HEK293 (cell line): ENCODE measurements at regions not wholly inside any gene's neighbourhood (a gene's known extent, or its start where the extent isn't known, plus 50 kb on each side); places are given as distances from the start of the nearest gene placed in this dataset.

Source experiments
- CTCF ChIA-PET: fragments of 350-600 bp; formaldehyde crosslinking; extraction: SDS; loops from one replicate; lab custom pipeline; 2021; ENCODE audit warnings: antibody characterized with exemption; lab: Yijun Ruan, JAX
- POLR2A ChIA-PET: fragments of 300-600 bp; formaldehyde crosslinking; extraction: SDS; loops from one replicate; lab custom pipeline; 2020; ENCODE audit warnings: antibody characterized with exemption, inconsistent platforms; lab: Yijun Ruan, JAX
- H3K27ac ChIP-seq: fragments of 200-500 bp; sonication (Bioruptor generic); 2 replicates; pipeline ENCODE4 v1.5.1; 2014; ENCODE audit warnings: low read depth, low read length, control low read depth, inconsistent platforms; ENCODE audit errors: extremely low read depth
- H3K36me3 ChIP-seq, 2 experiments: fragments of 200-500 bp in 1 of 2; sonication (Bioruptor generic) in 1 of 2; 1 replicate in 1 of 2; 2 replicates in 1 of 2; pipeline ENCODE4 v1.5.1; 2014 to 2017; ENCODE audit warnings: inconsistent platforms in 2 of 2, low read length in 2 of 2; ENCODE audit not compliant: control insufficient read depth in 2 of 2, insufficient read depth in 1 of 2
- H3K4me1 ChIP-seq: fragments of 200-500 bp; sonication (Bioruptor generic); 2 replicates; pipeline ENCODE4 v1.5.1; 2014; ENCODE audit warnings: mild to moderate bottlenecking, low read length, inconsistent platforms; ENCODE audit not compliant: control insufficient read depth, insufficient read depth
- H3K4me3 ChIP-seq: 2 replicates; pipeline ENCODE4 v1.5.1; 2011; ENCODE audit warnings: low read depth, mild to moderate bottlenecking, control low read depth, low read length, moderate library complexity
- H3K9me3 ChIP-seq: fragments of 200-500 bp; sonication (Bioruptor generic); 2 replicates; pipeline ENCODE4 v1.5.1; 2014; ENCODE audit warnings: low read depth, low read length, inconsistent platforms; ENCODE audit not compliant: control insufficient read depth, insufficient read depth
- GLI4 ChIP-seq: fragments of 450-650 bp; formaldehyde crosslinking; IDR thresholded peaks from 2 replicates; pipeline ENCODE4 v1.5.1; 2016; ENCODE audit warnings: missing biosample characterization, missing genetic modification characterization
- WT1 ChIP-seq: fragments of 450-650 bp; formaldehyde crosslinking; IDR thresholded peaks from 2 replicates; pipeline ENCODE4 v1.5.1; 2016; ENCODE audit warnings: missing biosample characterization, missing genetic modification characterization
- YY2 ChIP-seq: fragments of 450-650 bp; formaldehyde crosslinking; IDR thresholded peaks from 2 replicates; pipeline ENCODE4 v1.5.1; 2016; ENCODE audit warnings: missing biosample characterization, missing genetic modification characterization
- ZFHX2 ChIP-seq: fragments of 450-650 bp; formaldehyde crosslinking; conservative IDR thresholded peaks from 2 replicates; pipeline ENCODE4 v1.5.1; 2016; ENCODE audit warnings: missing biosample characterization, missing genetic modification characterization
- ZNF114 ChIP-seq: fragments of 450-650 bp; formaldehyde crosslinking; IDR thresholded peaks from 2 replicates; pipeline ENCODE4 v1.5.0; 2017; ENCODE audit warnings: missing biosample characterization, missing genetic modification characterization
- ZNF138 ChIP-seq: fragments of 450-650 bp; formaldehyde crosslinking; IDR thresholded peaks from 2 replicates; pipeline ENCODE4 v1.5.1; 2016; ENCODE audit warnings: missing biosample characterization, missing genetic modification characterization, borderline replicate concordance
- ZNF157 ChIP-seq: fragments of 450-650 bp; formaldehyde crosslinking; IDR thresholded peaks from 2 replicates; pipeline ENCODE4 v1.5.1; 2016; ENCODE audit warnings: missing biosample characterization, missing genetic modification characterization
- ZNF239 ChIP-seq: fragments of 450-650 bp; formaldehyde crosslinking; IDR thresholded peaks from 2 replicates; pipeline ENCODE4 v1.5.1; 2016; ENCODE audit warnings: missing biosample characterization, missing genetic modification characterization
- ZNF391 ChIP-seq: fragments of 450-650 bp; formaldehyde crosslinking; IDR thresholded peaks from 2 replicates; pipeline ENCODE4 v1.5.1; 2016; ENCODE audit warnings: low read depth, missing biosample characterization, missing genetic modification characterization, borderline replicate concordance
- ZNF423 ChIP-seq: fragments of 450-650 bp; formaldehyde crosslinking; IDR thresholded peaks from 2 replicates; pipeline ENCODE4 v1.5.1; 2016; ENCODE audit warnings: missing biosample characterization, missing genetic modification characterization
- ZNF530 ChIP-seq: fragments of 450-650 bp; formaldehyde crosslinking; IDR thresholded peaks from 2 replicates; pipeline ENCODE4 v1.5.1; 2016; ENCODE audit warnings: low read depth, missing biosample characterization, missing genetic modification characterization
- ZNF558 ChIP-seq: fragments of 450-650 bp; formaldehyde crosslinking; IDR thresholded peaks from 2 replicates; pipeline ENCODE4 v1.5.1; 2016; ENCODE audit warnings: missing biosample characterization, missing genetic modification characterization
- ZNF596 ChIP-seq: fragments of 450-650 bp; IDR thresholded peaks from 2 replicates; pipeline ENCODE4 v1.5.0; 2018; ENCODE audit warnings: missing biosample characterization, mild to moderate bottlenecking, missing genetic modification characterization, moderate library complexity
- ZNF776 ChIP-seq: fragments of 450-650 bp; formaldehyde crosslinking; IDR thresholded peaks from 2 replicates; pipeline ENCODE4 v1.5.0; 2017; ENCODE audit warnings: missing biosample characterization, missing genetic modification characterization, borderline replicate concordance
- TF ChIP-seq, protein P1 (sequence below): fragments of 450-650 bp; formaldehyde crosslinking; IDR thresholded peaks from 2 replicates; pipeline ENCODE4 v1.5.1; 2016; ENCODE audit warnings: missing biosample characterization, missing genetic modification characterization, borderline replicate concordance
- TF ChIP-seq, protein P2 (sequence below): fragments of 450-650 bp; formaldehyde crosslinking; IDR thresholded peaks from 2 replicates; pipeline ENCODE4 v1.5.1; 2017; ENCODE audit warnings: missing biosample characterization, missing genetic modification characterization

DNA sequence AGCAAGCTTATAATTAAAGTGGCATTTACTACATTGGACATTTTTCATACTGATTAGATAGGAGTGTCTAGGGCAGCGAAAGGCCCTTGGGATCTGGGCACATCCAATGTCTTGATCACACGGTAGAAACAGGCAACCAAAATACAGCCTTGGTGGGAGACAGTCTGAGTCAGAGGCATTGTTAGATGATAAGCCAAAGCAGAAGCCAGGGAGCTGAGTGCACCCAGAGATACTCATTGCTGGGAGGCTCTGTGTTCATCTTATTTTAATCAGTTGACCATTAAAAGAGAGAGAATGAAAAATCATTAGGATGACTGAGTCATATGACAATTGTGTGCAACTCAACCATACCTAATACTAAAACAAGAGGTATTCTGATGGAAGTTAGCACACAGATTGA lies 109.5 kb downstream of the LCA5 start (continued):
- TF ChIP-seq ZNF157 (no peak), ZNF391 (tag by site-specific recombination) (no peak), WT1 (no peak), ZNF558 (no peak), ZNF114 (tag by site-specific recombination) (no peak), ZNF776 (no peak), GLI4 (tag by site-specific recombination) (no peak), ZNF239 (tag by site-specific recombination) (no peak), ZFHX2 (no peak)
- TF ChIP-seq, protein P1, sequence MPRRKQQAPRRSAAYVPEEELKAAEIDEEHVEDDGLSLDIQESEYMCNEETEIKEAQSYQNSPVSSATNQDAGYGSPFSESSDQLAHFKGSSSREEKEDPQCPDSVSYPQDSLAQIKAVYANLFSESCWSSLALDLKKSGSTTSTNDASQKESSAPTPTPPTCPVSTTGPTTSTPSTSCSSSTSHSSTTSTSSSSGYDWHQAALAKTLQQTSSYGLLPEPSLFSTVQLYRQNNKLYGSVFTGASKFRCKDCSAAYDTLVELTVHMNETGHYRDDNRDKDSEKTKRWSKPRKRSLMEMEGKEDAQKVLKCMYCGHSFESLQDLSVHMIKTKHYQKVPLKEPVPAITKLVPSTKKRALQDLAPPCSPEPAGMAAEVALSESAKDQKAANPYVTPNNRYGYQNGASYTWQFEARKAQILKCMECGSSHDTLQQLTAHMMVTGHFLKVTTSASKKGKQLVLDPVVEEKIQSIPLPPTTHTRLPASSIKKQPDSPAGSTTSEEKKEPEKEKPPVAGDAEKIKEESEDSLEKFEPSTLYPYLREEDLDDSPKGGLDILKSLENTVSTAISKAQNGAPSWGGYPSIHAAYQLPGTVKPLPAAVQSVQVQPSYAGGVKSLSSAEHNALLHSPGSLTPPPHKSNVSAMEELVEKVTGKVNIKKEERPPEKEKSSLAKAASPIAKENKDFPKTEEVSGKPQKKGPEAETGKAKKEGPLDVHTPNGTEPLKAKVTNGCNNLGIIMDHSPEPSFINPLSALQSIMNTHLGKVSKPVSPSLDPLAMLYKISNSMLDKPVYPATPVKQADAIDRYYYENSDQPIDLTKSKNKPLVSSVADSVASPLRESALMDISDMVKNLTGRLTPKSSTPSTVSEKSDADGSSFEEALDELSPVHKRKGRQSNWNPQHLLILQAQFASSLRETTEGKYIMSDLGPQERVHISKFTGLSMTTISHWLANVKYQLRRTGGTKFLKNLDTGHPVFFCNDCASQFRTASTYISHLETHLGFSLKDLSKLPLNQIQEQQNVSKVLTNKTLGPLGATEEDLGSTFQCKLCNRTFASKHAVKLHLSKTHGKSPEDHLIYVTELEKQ (tag by site-specific recombination): no peak

DNA sequence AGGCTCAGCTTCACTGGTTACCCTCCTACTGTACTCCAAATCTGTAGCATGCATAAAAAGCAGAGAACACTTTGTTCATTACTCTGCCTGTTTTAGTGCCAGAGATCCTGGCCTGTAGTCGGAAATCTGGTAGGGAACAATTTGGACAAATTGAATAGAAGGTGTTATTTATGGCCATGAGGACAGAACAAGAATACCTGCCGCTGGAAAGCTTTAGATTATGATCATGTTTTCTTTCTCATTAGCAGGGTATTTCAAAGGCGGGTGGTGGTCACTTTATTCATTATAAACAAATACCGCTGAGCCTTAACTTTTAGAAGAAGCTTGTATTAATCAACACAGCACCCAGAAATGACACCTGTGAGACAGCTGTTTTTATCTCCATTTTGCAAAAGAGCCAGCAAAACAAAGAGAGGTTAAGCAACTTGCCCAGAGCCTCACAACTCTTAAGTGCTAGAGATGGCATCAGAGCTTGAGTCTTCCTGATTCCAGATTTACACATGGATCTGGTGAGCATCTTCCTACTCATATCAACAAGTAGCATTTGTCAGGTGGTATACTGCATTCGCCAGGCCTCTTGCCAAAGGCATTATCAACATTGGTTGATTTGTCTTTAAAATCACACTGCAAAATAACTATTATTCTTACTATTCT lies 110.5 kb downstream of the LCA5 start:
- ChIA-PET CTCF (interaction anchor here (0.6 to 1.5 kb wide), 3 partner anchors 11 to 443 kb away, joined by 3 to 5 read pairs (median 3); no protein-coding TSS in a partner anchor), POLR2A (no interaction called here)
- H3K27ac ChIP-seq: no peak overlapping the region
- no peaks in the 10 kb centered on the region for H3K36me3 ChIP-seq
- no peak for TF ChIP-seq ZNF423 (tag by site-specific recombination)
- no peak for TF ChIP-seq ZNF530 (tag by site-specific recombination)
- TF ChIP-seq, protein P2, sequence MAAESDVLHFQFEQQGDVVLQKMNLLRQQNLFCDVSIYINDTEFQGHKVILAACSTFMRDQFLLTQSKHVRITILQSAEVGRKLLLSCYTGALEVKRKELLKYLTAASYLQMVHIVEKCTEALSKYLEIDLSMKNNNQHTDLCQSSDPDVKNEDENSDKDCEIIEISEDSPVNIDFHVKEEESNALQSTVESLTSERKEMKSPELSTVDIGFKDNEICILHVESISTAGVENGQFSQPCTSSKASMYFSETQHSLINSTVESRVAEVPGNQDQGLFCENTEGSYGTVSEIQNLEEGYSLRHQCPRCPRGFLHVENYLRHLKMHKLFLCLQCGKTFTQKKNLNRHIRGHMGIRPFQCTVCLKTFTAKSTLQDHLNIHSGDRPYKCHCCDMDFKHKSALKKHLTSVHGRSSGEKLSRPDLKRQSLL (tag by site-specific recombination): no peak
- TF ChIP-seq ZNF138 (tag by site-specific recombination): no peak
- H3K9me3 ChIP-seq: no peaks in the 10 kb centered on the region
- H3K4me3 ChIP-seq: no peak overlapping the region
- H3K4me1 ChIP-seq: peaks cover 9% of the 10 kb centered on the region

DNA sequence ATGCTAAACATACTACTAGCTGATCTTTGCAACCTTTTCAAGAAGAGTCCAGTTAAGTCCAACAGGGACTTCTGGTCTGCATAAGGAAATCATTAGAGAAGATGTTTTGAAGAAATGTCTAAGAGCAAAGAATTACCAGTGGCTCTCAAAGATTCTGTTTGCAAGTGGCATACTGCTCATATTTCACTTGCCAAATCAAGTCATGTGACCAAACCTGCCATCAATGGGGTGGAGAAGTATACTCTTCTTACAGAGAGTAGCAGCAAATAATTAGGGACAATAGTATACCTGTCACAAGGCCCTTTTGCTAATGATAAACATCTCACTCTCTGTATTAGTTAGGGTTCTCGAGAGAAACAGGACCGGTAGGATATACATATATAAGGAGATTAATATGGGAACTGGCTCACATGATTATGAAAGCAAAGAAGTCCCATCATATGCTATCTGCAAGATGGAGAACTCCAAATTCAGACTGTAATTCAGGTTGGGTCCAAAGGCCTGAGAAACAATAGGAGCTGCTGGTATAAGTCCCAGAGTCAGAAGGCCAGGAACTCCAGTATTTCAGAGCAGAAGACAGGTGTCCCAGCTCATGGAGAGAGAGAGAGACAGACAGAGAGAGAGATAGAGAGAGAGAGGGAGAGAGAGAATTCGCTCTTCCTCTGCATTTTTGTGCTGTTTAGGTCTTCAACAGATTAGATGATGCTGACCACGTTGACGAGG lies 111.5 kb downstream of the LCA5 start:
- no peak overlapping the region for H3K27ac ChIP-seq
- no peak overlapping the region for H3K4me3 ChIP-seq
- no peaks in the 10 kb centered on the region for H3K9me3 ChIP-seq
- H3K36me3 ChIP-seq: no peaks in the 10 kb centered on the region
- TF ChIP-seq ZNF596 (tag by site-specific recombination): peak; percentile 84
- no peak for TF ChIP-seq YY2 (tag by site-specific recombination)
- CTCF ChIA-PET: interaction anchor here (0.6 to 1.5 kb wide), 2 partner anchors 12 to 41 kb away, joined by 4 to 5 read pairs; no protein-coding TSS in a partner anchor
- POLR2A ChIA-PET: no interaction called here
- peaks cover 13% of the 10 kb centered on the region for H3K4me1 ChIP-seq
